ENCODE measurements at regions not wholly inside any gene's neighbourhood (a gene's known extent, or its start where the extent isn't known, plus 50 kb on each side); places are given as distances from the start of the nearest gene placed in this dataset.

DNA sequence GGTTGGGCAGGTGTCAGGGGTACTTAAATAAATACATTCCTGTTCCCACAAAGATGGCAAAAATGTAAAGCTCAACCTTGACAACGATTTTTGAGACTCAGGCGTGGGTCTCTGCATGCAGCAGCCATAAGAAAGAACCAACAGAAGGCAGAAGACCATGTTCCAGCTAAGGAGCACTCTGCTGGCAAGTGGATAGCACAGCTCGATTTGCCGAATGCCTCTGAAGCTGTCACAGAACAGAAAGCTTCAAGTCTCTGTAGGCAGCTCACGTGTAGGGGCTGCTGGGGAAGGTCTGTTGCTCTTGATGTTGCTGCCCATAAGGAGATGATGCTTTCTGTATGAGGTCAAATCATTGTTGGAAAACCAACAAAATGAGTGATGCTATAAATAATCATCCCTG lies 119.6 kb upstream of the GRIN3A start:
- TF ChIP-seq POLR2A (IDR thresholded peaks at IDR 0.05; ENCODE audit: low read depth, low read length) (no peak), TAF1 (IDR thresholded peaks at IDR 0.05; ENCODE audit: low read depth, low read length) (no peak)

All from GM12891 (cell line).